ENCODE measurements at regions not wholly inside any gene's neighbourhood (a gene's known extent, or its start where the extent isn't known, plus 50 kb on each side); places are given as distances from the start of the nearest gene placed in this dataset.

- TF ChIP-seq KAT2B (IDR thresholded peaks at IDR 0.05; ENCODE audit: borderline replicate concordance, low read depth, low read length) (no peak), ZMAT3 (CRISPR knock-in tag; conservative IDR thresholded peaks at IDR 0.05) (no peak)
Observed at GRCh38 chr1:43035821-43036741, 77.4 kb upstream of the SLC2A1 start (continued).

- no peak for ATAC-seq
- no peaks in the 10 kb centered on the region for H3K27me3 ChIP-seq (ENCODE audit: control insufficient read depth in 1 of 2, insufficient read depth in 2 of 2, low read length in 2 of 2)
- peak overlapping the region; percentile 88 for H3K4me2 ChIP-seq (ENCODE audit: low read depth, low read length)
- CTCF ChIA-PET (ENCODE audit: low intra/inter-chr PET ratio, low total read pairs) = no interaction called here
- H3K27ac ChIP-seq (ENCODE audit: extremely low read length, insufficient read depth, low read length) = peak overlapping the region; percentile 91
- intact Hi-C loops (cut with micrococcal nuclease; ENCODE audit: unreplicated experiment) = loop anchor here (2.0 kb wide), 1 partner anchor 76 kb away; the partner anchor contains the start of gene SLC2A1
- no peaks in the 10 kb centered on the region for H3K9me3 ChIP-seq (ENCODE audit: low read length)
- H4K20me1 ChIP-seq (ENCODE audit: insufficient read depth, low read length) = no peaks in the 10 kb centered on the region
- 13% methylated on average over 4 of the region's 4 CpGs for WGBS (ENCODE audit: low lambda C conversion rate)
- H3K4me1 ChIP-seq (ENCODE audit: insufficient read depth, low read length) = peaks cover 86% of the 10 kb centered on the region
- BruUV-seq (replicated peaks) = no TSS peak
- H3K79me2 ChIP-seq (ENCODE audit: insufficient read depth, low read length) = peaks cover 7% of the 10 kb centered on the region
- H3K4me3 ChIP-seq (replicated peaks in 1 of 3; ENCODE audit: insufficient read depth in 1 of 3, low read depth in 2 of 3, low read length in 3 of 3) = peak overlapping the region; percentile 29 to 36 (median 30); a peak in 5 of 6 replicates
- H3K9ac ChIP-seq (ENCODE audit: insufficient read depth, low read depth, low read length) = peak overlapping the region; percentile 75
- POLR2A ChIA-PET = interaction anchor here (0.6 to 3.5 kb wide), 11 partner anchors 10 to 900 kb away, joined by 3 to 23 read pairs (median 4); partner anchors contain the start of genes C1orf50, P3H1 and ZNF691
- DNase-seq (ENCODE audit: low spot score) = peak; percentile 32
- no peaks in the 10 kb centered on the region for H3K36me3 ChIP-seq (replicated peaks in 1 of 2; ENCODE audit: control insufficient read depth in 1 of 2, insufficient read depth in 2 of 2, low read length in 2 of 2)
- no peak for FAIRE-seq
- no peak overlapping the region for H2AFZ ChIP-seq (ENCODE audit: low read length)
- in situ Hi-C loops (cut with HindIII; ENCODE audit: extremely low pct_ligation_motif_present, low pct_unique_long_range_greater_than_20kb) = no loop called here
- TF ChIP-seq ZNF747 (CRISPR knock-in tag; IDR thresholded peaks at IDR 0.05; ENCODE audit: borderline replicate concordance) (no peak), GATAD1 (CRISPR knock-in tag; IDR thresholded peaks at IDR 0.05) (0 out of 2 replicates have a peak, but pooled peaks have one; percentile 2), ZNF777 (CRISPR knock-in tag; IDR thresholded peaks at IDR 0.05) (no peak), NR2C2 (CRISPR knock-in tag; IDR thresholded peaks at IDR 0.05; ENCODE audit: borderline replicate concordance) (0 out of 2 replicates have a peak, but pooled peaks have one; percentile 10), ZNF234 (CRISPR knock-in tag; conservative IDR thresholded peaks at IDR 0.05) (no peak), SP1 (IDR thresholded peaks at IDR 0.05) (no peak), SP1 (CRISPR knock-in tag; IDR thresholded peaks at IDR 0.05) (no peak), NAIF1 (CRISPR knock-in tag; IDR thresholded peaks at IDR 0.05; ENCODE audit: borderline replicate concordance) (0 out of 2 replicates have a peak, but pooled peaks have one; percentile 43), ZNF501 (CRISPR knock-in tag; IDR thresholded peaks at IDR 0.05) (no peak), MTA1 (CRISPR knock-in tag; IDR thresholded peaks at IDR 0.05; ENCODE audit: borderline replicate concordance) (no peak), ZNF547 (CRISPR knock-in tag; IDR thresholded peaks at IDR 0.05) (0 out of 2 replicates have a peak, but pooled peaks have one; percentile 35), CCDC6 (CRISPR knock-in tag; IDR thresholded peaks at IDR 0.05) (no peak), ZBTB49 (CRISPR knock-in tag; IDR thresholded peaks at IDR 0.05; ENCODE audit: borderline replicate concordance) (no peak), ZC3H4 (CRISPR knock-in tag; IDR thresholded peaks at IDR 0.05; ENCODE audit: borderline replicate concordance) (peak; percentile 71), HIC2 (CRISPR knock-in tag; IDR thresholded peaks at IDR 0.05; ENCODE audit: low read depth) (no peak), ZNF580 (CRISPR knock-in tag; IDR thresholded peaks at IDR 0.05; ENCODE audit: borderline replicate concordance, low read depth) (no peak), ZNF619 (CRISPR knock-in tag; IDR thresholded peaks at IDR 0.05) (no peak)
Observed at GRCh38 chr1:43034778-43035177, 76.1 kb upstream of the SLC2A1 start.

Measured in HepG2 (cell line).